ENCODE measurements at regions not wholly inside any gene's neighbourhood (a gene's known extent, or its start where the extent isn't known, plus 50 kb on each side); places are given as distances from the start of the nearest gene placed in this dataset.

DNA sequence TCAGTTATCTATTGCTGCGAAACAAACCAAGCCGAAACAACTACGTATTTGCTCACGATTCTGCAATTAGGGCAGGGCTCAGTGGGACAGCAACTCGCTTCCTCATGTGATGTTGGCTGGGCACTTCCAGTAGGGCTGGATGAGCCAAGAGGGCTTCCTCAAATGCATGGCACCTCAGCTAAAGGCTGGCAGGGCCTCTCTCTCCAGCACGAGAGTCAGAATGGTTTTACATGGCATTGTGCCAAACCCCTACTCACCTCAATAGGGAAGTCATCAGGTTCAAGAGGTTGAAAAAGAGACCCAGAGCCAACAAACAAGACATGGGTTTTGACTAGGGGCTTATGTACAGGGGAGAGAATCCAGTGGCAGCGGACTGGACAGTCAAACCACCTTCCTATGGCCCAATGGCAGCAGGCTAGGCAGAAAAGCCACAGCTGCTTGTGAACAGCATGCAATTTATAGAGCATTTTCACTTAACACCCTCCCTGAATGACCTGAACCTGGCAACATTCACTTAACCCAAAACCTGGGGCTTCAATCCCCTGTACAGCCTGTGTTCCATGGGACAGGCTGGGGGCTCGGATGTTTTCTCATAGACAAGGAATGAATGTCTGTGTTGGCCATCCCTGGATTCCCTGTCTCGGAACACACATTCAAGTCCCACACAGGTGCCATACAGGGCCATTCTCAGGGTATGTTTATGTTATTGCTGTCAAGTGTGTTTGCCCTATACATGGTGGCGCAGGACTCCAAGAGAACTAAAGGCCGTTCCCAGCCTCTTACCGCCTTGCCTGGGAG is 154.2 kb upstream of the NAV2 start:
- no peak for DNase-seq

DNA sequence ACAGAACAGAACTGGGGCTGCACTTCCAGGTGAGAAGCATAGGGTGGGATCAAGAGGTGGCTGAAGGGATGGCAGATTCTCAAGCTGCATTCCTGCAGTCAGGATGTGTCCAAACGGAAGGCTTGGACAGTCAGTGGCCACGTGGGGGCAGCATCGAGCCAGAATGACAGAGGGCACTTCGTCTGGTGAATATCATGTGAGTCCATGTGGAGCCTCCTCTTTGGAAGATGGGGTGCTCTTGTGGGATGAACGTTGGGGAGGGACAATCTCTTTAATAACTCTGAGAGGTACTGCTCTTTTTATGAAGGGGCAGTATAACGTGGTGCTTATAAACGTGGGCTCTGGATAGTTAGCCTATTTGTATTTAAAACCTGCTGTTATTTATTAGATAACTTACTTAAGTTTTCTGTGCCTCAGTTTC is 154.9 kb upstream of the NAV2 start:
- peak; percentile 44 for DNase-seq

DNA sequence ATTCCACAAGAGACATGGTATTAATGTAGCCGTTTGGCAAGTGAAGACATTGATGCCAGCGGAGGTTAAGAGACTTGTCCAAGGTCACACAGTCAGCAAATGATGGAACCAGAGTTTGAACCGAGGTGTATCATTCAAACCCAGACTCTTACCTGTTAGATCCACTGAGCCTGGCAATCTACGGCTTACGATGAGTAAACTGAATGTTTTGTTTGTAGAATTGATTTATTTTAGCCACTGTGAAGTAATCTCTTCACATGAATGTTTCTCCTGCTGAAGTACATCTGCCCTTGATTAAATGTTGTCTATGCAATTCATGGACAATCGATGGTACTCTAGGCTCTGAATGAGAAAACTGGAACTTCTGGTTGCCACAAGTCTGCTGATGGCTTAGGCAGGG is 155.5 kb upstream of the NAV2 start:
- DNase-seq = no peak

DNA sequence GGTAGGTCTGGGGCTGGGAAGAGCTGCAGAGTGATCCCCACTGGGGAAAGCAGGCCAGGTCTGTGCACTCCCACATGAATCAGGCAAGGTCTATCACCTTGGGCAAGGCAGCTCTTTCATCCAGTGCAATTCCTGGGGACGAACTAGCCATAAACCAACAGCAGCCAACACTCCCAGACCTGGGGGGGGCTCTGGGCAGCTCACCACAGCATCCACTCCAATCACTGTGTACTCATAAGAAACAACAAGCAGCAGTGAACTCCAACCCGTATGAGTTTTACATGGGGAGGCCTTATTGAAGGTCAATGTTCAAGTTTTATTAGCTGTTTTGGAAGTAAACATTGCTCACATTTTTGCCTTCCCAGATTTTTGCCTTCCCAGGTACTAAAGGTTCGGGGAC is 157.4 kb upstream of the NAV2 start:
- no peak for DNase-seq

DNA sequence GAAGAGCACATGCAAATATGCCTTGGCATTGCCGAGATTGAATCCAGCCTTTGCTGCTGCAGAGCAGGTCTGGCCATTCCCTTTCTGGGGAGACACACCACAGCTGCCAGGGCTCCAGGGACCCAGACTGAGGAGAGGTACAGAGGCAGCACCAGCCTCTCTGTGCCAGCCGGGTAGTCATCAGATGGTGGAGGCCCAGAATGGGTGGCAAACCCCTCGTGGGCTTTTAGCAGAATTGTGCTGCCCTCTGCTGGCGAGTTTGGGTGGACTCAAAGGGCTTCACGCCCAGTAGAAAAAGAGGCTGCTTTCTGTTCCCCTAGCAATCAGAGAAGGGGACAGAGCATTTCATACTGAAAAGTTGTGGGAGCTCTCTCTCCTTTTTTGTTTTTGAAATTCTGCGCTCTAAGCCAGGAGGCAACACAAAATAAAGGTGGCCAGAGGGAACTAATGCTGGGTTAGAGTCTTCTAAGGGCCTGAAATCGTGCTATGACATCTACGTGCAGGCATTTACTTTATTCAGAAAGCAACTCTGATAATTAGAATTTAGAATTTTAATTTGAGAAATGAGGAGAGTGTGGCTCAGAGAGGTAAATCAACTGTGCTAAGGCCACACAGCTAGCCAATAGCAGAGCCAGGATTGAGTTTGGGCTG is 158.8 kb upstream of the NAV2 start:
- peak; percentile 35 for DNase-seq

DNA sequence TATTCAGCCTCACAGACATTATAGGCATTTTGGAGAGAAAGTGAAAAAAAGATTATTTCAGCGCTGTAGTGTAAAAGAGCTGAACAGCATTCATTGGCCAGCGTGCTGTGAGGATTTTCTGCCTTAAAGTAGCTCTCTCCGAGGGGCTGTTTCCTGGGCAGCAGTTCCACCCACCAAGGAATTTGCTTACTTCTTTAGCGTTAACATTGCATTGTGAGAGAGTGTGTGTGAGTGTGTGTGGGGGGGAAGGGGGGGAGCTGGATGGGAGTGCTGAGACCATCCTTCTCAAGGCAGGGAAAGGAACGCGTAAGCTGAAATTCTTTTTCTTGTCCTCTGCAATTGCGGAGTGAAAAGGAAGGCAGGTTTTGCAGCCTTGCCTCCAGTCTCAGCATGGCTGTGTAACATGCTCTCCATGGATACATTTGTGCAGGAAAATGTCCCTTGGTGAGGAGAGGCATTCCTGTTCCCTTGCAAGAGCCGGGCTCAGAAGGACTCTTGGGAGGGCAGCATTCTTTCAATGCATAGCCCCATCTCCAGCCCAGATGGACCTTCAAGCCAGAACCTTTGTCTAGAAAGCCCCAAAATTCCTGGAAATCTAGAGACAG is 159.9 kb upstream of the NAV2 start:
- no peak for DNase-seq

DNA sequence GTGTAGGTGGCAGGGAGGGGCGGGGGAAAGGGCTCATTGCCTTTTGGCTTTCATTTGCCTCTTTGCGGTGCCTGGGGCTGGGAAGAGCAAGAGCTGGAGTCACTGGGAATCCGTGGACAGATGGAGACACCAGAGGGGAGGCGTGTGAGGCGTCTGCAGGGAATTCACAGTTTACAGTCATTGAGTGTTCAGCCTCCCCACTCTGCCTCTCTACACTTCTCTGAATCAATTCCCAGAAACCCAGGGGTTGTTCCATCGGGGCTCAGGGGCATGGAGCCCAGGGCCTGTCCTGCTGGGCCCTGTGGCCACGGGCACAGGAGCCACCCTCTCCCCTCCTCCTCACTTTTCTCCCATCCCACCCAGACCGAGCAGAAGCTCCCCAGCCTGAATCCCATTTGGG is 160.5 kb upstream of the NAV2 start:
- no peak for DNase-seq

DNA sequence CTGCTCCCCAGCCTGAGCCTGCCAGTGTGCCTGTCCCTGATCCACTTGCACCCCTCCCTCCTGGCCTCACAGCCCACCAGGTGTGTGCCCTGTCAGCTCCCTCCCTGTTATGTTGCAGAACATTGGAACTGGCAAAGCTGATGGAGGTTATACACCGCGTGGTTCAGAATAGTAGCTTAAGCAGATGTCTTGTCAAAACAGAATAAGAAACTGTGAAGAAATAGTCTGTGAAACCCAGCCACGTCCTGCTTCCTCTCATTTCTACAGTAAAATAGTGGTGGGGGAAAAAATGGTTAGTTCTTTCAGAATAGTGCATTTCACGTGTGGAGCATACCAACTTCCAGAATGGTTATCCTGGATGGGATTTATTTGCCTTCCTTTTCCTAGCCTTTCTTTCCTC is 161.2 kb upstream of the NAV2 start:
- DNase-seq = no peak

DNA sequence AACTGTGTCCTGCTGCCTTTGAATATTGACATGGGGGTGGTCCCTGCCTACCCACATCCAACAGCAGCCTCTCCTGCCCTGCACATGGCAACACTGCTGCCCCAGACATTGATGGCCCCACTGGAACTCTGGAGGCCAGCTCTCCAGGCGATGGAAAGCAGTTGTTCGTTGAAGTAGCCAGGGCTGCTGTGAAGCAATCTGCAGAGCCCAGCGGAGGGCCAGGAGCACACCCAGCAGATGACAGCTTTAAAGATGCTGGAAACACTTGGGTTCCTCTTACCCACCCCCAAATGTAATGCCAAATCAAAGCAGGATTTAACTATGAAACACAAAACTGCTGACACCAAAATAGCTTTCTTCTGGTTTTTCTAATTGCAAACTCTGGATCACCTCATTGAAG is 165.6 kb upstream of the NAV2 start:
- no peak for DNase-seq

DNA sequence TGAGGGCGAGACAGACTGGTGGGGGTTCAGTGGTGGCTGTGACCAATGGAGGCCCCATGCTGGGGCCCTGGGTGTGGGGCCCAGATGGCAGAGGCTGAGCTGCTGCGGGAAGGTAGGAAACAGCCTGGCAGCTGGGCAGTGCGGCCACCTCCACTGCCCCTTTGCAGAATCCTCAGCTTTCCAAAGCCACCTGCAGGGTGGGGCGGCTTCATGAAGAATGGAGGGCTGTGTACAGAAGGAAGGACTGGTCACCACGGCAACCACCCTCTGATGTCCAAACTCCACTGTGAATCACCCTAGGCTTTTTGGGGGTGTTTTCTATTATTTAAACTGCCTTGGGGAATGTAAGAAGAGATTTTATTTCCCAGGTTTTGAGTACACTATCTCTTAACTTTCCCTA is 166.3 kb upstream of the NAV2 start:
- DNase-seq = peak; percentile 45

DNA sequence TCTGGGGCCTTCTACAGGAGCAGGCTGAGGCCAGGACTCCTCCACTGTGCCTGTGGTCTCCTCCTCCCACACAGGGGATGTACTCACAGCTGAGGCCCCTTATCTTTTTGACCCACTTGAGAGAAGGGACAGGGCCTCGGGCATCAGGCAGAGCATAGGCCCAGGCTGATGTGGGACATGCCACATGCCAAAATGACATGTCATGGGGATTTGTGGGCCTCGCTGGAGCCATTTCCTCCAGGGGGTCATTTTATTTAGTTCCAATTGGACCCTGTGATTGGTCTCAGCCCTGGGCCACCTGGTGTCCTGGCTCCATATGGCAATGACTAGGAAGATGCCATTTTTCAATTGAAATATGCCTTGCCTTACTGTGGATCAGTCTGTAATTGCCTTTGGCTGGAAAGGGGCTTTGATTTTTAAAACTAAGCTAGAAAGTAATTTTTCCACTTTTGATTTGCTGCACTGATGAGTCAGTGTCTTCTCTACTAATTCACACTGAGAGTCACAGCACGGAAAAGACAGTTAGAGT is 171.1 kb upstream of the NAV2 start:
- no peak for DNase-seq

DNA sequence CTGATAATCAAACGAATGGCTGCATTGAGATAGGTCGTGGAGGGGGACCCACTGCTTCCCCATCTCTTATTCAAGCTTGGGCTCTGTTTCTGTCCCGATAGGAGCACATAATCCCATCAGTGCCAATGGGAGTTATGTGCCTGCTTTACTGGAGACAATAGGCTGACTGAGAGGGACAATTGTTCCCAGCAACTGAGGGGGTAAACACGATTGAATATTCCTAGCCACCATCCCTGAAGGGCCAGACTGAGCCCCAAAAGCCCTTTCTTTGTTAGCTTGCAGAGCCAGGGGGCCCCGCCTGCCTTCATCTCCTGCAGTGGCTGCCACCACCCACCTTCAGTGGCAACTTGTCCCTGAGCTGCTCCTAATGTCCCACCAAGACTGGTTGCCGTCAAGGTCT is 172.8 kb upstream of the NAV2 start:
- no peak for DNase-seq

DNA sequence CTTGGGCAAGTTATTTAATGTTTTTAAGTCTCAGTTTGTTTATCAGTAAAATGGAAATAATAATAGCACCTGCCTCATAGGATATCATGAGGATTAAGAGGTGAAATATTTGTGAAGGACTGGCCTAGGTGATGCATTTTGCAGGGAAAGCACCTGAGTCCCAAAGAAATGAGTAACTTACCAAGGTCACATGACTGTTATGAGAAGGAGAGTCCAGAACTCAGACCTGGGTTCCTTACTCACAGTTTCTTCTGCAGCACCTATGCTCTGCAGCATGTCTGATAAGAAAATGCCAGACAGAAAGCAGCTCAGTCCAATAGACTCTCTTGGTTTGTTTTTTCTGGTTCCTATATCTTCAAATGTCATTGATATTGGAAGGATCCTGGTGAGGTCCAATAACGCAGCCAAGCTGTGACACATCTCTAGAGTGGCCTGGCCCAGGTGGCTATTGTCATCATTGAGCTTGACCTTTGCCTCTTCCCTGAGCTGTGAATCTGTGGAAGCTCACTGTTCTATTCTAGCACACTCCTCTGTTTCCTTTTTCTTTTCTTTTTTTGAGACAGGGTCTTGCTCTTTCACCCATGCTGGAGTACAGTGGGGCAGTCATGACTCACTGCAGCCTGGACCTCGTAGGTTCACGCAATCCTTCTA is 174.7 kb upstream of the NAV2 start:
- DNase-seq = no peak

DNA sequence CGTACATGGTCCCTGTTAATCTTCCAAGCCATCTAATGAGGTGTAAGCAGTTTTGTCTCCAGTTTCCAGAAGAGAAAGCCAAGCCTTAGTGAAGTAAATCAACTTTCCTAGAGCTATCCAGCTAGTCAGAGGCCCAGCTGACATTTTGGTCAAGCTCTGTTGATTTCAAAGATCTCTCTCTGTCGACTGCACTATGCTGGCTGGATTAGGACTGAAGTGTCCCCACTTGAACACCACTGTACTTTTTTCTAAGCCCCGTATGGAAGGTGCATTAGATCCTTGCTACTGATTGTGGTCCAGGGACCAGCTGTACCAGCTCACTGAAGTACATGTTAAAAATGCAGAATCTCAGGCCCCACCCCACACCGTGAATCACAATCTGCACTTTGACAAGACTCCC is 176.5 kb upstream of the NAV2 start:
- DNase-seq = no peak

DNA sequence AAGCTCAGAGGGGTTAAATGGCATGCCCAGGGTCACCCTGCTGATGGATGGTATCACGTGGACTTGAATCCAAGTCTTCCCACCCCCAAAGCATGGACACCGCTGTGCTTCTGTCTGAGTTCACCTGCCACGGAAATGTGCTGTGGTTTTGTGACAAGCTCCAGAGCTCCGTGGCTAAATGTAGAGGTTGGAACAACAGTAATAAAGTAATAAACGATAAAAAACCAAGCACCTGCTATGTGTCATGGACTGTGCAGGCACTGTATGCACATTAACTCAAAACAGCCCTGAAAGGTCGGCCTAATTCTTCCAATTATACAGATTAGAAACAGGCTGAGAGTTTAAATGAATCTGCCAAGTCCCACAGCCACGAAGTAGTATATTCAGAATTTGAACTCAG is 182.1 kb upstream of the NAV2 start:
- DNase-seq = no peak

DNA sequence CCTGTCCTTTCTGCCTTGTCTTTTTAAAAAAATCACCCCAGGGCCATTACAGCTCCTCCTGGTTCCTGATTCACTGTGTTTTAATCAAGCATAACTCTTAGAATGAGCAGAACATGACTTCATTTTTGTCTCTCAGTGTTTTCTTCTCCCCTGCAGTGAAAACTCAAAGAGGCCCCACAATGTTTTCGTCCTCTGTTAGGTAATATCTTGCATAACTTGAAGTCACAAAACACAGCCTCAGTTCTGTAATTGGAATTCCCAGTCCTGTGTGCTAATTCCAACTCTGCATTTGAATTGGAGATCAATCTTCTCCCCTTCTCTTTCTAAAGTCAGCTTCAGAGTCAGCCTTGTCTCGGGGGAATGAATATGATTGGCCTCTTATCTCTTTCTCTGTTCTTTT is 186.5 kb upstream of the NAV2 start:
- DNase-seq = no peak

DNA sequence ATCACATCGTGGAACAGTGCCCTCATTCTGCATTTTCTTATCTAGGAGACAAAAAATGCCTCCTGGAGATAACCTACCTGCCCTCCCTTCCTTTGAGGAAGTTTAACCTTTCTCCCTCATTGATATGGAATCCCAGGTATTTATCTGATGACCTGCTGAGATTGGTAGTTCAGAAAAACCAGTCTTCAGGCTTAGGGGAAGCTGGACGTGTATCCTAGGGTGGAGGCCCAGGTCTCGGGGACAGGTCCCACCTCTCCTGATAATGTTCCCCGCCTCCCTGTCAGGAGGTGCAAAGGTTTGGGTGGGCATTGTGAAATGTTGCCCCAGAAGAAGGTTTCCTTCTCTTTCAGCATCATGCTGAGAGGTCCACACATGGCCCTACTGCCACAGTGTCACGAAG is 186.9 kb upstream of the NAV2 start:
- DNase-seq = no peak

DNA sequence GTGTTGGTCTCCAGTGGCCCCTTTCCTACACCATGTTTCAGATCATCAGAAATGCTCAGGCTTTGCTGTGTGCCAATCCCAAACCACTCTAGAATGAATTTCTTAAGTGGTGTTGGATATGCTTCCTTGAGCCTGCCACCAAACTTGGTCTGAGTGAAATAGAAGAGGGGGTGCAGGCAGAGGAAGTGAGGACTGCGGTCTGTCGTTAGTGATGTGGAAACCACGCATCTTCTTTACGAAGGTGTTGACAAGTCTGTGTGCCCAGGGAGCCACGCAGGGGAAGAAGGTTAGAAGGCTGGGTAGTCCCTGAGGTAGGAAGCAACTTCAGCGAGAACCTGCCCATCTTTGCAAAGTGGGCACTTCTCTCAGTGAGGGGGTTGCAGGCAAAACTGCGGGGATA is 187.4 kb upstream of the NAV2 start:
- no peak for DNase-seq

DNA sequence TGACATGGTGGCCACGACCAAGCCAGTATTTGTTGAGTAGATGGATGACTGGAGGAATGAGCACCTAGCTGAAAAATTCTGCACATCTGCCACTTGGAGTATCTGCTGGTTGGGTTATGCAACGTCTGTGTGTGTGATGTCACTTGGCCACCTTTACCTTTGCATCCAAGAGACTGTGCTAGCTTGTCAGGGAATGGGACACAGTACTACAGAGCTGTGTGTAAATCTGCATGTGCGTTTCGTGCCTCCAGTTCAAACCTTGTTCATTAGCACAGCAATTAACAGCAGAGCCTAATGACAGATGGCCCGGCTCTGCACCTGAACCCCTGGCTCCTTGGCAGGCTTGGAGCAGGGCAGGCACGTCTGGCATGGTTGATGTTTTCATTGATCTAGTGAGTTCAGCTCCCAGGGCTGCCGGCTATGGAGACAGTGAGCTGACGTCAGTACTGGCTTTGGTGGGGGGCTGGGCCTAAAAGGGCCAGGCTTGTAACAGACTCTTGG is 188.4 kb upstream of the NAV2 start:
- no peak for DNase-seq

DNA sequence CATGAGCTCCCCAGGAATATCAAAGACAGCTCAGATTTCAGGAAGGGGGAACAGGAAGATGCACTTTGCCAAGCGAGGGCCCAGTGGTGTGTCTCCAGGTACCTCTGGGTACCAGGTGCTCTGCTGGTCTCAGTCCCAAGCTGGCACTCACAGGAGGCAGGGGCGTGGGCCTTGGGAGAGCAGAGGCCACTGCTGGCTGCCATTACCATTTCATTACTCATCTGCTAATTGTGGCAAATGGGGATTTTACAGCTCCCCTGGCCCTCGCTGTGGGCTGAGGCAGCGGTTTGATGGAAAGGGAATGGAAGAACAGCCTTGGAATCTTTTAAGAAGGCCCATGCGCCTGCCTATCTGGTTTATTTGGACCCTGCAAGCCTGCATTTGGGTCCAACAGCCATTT is 192.0 kb upstream of the NAV2 start:
- DNase-seq = no peak

DNA sequence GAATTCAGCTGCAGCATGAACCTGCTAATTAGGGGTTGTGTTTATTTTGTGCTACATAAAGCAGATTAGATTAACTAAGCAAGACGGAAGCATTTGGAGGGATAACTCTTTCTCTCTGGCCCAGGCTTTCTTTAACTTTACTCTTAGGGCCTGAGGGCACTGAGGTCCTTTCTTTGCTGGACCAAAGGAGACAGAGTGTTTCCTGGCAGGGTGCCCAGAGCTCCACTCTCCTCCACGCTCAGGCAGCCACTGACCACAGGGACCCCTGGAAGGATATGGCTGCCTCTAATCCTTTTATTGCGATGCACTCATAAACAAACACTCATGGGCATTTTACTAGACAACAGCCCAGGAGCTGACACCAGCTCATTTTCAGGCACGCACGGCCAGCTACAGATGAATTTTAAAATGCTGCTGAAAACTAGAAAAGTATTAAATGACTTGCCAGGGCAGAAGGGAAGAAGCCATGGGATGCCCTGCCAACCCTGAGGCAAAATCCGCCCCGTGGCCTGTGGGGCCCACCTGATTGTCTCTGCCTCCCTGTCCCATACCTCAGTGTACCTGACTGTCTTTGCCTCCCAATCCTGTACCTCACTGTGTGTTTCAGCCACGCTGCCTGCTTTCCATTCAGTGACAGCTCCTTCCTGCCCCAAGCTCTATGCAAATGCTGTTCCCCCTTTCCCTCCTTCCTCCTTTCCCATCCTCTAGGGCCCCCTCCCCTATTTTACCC is 192.6 kb upstream of the NAV2 start:
- DNase-seq = peak; percentile 27

DNA sequence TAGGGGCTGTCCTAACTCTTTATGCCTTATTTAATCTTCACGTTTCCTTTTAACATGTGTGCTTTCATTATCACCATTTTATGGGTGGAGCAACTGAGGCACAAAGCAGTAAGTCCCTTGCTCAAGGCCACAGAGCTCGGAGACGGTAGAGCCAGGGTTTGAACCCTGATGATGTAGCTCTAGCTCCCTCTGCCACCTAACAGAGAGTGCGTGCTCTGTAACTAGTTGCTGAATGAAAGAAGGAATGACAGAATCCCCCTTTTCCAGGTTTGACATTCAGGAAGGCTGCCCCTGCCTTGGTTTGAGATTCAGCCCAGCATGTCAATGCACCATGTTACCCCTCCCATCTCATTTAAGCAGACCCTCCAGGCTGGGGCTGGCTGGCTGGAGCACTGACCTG is 193.3 kb upstream of the NAV2 start:
- no peak for DNase-seq

DNA sequence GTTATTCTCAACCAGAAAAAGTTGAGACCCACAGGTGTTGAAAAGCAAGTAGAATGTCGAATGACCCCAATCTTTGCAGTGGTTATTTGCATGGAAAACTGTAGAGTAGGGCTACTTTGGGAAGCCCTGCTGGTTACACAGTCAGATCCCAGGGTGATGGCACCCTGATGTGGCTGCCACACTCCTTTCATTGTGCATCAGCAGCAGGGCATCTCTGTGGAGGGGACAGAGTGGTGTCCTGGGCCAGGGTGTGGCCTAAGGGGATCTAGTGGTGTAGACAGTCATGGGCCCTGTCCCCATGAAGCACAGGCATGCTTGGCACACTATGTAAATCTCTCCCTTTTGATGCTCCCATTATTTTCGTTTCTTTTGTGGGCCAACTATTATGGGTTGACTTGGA is 199.4 kb upstream of the NAV2 start:
- DNase-seq = no peak

All from NCI-H748 treated with DMSO at 0.1 percent for 48 hours (cell line).